ENCODE measurements at regions not wholly inside any gene's neighbourhood (a gene's known extent, or its start where the extent isn't known, plus 50 kb on each side); places are given as distances from the start of the nearest gene placed in this dataset.

DNA sequence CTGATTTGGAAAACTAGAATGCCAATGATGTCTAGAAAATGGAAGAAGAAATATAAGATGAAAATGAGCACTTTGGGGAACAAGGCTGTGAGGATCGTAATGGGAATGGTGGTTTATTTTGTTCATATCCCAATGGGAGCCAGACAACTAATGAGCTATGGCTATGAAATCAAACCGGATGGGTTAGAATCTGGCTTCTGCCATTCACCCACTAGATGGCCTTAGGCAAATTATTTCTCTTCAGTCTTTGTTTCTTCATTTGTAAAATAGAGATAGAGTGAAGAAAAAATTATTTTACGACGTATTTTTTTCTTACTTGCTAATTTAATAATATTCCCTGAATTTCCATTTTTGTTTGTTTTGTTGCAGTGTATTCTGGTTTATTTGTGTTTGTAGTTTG lies 572.1 kb upstream of the IGFBP3 start:
- no peak for DNase-seq (ENCODE audit: low spot score in 2 of 2)
- no peak for FAIRE-seq

DNA sequence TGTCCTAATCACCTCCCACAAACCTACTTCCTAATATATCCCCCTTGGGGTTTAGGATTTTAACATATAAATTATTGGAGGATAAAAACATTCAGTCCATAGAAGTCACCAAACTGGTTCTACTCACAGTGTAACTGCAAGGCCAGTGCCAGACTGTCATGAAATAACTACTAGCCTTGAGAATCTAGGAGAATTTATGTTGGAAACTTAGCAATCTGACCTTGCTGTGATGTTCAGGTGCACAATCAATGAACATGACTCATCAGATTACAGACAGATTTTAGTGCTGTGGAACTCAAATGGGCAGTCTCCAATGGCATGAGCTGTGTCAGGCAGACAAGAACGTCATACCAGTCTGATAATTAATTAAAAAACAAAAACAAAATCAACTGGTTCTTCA lies 571.4 kb upstream of the IGFBP3 start:
- FAIRE-seq (no peak), DNase-seq (ENCODE audit: low spot score in 2 of 2) (no peak)

DNA sequence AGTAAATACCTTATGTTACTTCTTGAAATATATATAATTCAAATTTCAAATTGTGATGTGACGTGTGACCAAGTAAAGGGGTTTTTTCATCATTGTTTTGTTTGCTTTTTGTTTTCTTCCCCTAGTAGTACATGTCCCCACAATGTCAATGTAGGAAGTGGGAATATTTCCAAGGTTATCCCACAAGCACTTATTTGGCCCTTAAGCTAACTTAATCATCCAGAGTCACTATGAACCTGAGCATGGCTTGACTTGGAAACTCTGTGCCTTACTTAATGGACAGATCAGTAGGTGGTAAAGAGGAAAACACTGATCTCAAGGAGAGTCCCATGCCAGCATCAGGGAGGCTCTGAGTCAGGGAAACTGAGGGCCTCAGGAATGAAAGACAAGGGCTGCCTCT lies 569.3 kb upstream of the IGFBP3 start:
- DNase-seq (ENCODE audit: low spot score in 2 of 2) (no peak), FAIRE-seq (no peak)

DNA sequence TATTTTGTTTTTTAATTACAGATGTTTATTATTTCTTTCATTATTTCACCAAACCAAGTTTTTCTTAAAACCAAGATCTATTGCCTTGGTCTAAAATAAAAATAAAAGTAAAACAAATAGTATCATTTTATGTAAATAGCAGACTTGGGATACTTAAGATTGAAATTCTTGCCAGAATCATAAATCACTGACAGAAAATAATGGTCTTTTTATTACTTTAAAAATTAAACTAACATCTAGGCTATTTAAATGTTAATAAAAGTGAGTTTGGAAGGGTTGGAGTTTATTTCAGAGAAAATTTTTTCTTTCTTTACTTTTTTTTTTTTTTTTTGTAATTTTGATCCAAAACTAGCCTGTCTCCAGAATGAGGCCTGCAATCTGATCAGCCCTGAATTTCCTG lies 568.0 kb upstream of the IGFBP3 start:
- FAIRE-seq (peak; percentile 6), DNase-seq (ENCODE audit: low spot score in 2 of 2) (no peak)

DNA sequence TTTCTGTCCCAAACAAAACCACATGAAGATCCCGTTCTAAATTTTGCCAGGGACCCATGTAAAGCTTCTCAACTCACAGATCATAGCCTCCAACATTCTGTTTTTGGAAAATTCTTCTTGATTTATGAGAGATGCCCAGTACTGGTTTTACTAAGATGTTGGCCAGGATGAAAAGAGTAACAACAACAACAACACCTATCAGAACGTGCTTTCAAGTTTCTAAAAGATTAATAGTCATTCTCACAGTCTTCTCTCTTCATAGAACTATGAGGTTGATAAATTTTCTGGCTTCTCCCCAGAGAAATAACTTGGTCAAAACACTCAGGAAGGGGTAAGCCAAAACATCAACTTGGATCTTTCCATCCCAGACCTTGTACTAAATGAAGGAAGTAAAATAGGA lies 567.5 kb upstream of the IGFBP3 start:
- DNase-seq (ENCODE audit: low spot score in 2 of 2): no peak
- FAIRE-seq: no peak

DNA sequence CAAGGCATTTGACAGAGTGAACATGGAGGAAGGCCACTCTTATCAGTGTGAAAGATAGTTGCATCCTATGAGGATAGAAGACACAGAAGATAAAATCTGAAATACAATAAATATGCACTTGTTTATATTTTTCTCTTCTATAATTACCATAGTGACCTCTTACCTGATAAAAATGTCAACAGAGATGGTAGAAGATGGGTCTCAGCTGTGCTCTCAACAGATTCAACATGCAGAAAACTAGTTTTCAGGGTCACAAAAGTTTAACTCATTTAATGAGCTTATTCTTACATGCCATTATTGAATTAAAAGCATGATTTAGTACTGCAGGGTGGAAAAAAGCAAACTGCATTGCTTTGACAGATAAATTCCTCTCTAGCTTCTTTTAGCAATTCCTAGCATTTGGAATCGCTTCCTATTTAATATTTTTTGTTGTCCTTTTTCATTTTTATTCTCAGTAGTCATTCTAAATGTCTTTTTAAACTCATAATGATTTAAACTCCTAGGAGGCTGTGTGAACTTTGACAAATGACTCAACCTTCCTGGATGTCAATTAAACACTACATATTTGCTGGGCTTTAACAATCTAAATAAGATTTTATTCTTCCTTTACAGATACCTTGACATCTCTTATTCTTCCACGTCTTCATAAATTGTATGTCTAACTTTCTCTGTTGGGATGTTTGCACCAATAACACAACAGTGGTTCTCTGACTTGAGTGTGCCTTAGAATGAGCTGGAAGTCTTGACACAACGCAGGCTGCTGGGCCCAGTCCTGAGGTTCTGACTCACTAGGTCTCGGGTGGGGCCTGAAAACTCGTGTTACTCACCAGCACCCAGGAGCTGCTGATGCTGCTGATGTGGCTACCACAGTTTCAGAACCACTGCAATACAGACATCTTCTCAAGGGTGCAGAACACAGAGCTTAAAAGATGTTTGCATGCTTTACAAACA lies 565.5 kb upstream of the IGFBP3 start:
- no peak for DNase-seq (ENCODE audit: low spot score in 2 of 2)
- FAIRE-seq: no peak

DNA sequence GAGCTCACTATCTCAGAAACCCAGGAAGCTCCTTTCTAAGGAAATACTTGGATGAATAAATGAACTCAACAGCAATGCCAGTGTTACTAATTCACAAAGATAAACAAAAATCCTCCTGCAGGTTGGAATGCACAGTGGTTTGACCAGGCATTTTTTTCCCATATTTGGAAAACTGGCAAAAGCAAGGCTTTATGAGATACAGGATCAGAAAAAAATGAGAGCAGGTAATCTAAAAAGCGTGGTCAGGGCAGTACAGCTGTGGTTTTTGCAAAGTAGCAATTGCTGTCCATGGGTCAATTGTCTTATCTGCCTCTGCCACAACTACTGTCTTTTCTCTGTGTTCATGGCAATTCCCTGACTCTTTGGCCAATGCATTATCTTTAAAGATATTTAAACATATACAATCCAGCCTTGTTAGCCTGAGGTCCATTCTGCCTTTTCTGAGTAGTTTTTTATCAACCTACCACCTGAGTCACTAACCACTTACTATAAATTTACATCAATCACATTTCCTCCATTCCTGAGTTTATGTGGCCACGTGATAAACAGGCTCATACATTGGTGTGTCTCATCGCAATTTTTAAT lies 564.5 kb upstream of the IGFBP3 start:
- FAIRE-seq: no peak

DNA sequence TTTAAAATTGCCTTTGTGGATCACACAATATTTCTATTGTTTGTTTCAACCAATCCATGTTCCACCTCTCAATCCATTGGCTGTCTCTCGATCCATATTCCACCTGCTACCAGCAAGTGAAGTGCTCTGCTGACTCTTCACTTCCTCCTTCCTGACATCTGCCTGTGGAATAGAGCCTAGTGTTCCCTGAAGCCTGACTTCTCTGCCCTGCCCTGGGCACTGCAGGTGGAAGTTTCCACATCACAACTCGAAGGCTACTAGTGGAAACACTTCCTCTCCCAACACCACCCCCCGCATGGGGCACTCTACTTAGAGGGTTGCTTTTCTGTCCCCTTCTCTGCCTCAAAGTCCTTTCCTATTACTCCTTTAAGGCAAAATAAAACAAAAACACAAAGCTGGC lies 563.8 kb upstream of the IGFBP3 start:
- no peak for FAIRE-seq
- DNase-seq (ENCODE audit: low spot score in 2 of 2): no peak

More for the DNA sequence above, 564.5 kb upstream of the IGFBP3 start:
- no peak for DNase-seq (ENCODE audit: low spot score in 2 of 2)

DNA sequence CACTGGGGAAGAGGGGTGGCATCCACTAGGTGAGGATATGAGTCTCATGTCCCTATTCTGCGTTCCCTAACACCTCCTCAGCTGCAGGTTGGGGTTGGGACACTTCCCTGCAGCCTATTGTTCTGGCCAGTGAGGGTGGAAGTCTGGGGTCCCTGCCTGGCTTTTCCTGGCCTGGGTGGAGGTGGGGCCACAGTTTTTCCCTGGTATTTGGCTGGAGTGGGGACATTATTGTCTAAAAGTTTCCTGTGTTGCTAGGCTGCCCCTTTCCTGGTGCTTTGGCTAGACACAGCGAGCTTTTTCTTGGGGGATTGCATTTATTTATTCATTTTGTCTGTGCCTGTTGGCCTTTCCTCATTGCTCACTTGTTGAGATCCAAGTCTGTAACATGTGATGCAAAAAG lies 559.5 kb upstream of the IGFBP3 start:
- DNase-seq (ENCODE audit: low spot score in 2 of 2) (no peak), FAIRE-seq (no peak)

DNA sequence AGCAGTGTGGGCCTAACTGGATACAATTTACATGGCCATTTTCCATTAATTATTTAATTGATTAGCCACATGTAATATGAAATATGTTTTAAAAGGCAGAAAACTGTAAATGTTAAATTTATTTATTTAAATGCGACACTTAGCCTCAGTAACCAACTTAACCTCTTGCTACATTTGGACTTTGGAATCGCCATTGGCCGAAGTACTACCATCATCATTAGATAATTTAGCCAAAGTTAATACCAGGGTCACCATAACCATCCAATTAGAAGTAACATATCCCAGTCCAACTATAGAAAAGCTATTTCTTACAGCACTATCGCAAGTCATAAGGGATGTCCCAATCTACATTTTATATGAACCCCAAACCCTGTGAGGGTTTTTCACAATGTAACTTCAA lies 558.6 kb upstream of the IGFBP3 start:
- FAIRE-seq: no peak
- no peak for DNase-seq (ENCODE audit: low spot score in 2 of 2)

DNA sequence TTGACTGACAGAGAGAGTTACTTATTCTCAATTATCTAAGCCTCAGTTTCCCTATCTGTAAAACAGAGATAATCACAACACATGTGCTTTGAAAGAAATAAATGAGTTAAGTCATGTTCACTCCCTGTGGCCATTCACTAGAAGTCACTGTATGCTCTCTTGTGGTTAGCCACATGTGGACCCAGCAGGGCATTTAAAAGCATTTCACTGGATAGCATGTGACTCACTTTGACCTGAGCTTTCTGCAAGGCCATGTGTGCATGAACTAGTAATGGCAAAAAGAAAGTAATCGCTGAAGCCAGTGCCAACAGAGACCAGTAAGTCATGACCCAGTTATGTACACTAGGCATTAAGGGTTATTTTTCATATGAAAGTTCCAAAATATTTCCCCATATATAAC lies 557.0 kb upstream of the IGFBP3 start:
- no peak for FAIRE-seq
- no peak for DNase-seq (ENCODE audit: low spot score in 2 of 2)

DNA sequence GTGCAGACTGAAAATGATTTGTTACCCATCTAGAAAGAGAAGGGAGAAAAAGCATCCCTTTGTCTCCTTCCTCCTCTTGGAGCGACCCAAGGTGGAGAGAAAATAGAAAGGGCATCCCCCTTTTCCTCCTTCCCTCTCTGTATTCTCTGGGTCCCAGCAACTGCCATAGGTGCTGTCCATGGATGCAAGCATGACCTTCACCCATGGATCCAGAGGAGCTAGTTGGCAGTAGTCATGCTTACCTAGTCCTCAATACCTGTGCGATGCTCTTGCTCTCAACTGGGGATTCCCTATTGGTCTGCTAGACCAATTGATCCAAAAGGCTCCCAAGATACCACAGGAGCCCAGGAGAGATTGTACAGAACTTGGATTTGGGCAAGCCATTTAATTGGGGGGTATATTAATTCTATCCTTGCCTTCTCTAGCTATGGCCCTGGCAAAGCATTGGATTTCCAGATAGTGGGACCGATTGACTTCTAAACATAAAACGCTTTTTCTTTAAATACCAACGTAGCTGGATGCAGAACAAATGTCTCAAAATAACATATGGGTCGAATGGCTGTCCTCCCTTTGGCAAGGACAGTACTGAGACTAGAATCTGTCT lies 547.8 kb upstream of the IGFBP3 start:
- no peak for FAIRE-seq

DNA sequence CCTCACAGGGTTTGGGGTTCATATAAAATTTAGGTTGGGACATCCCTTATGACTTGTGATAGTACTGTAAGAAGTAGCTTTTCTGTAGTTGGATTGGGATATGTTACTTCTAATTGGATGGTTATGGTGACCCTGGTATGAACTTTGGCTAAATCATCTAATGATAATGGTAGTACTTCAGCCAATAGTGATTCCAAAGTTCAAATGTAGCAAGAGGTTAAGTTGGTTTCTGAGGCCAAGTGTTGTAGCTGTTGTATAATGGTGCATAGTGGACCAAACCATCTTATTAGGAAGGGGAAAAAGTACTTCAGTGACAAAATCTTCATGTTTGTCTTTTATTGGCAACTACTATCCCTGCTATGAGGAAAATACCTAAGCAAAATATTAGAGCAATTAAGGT lies 542.1 kb upstream of the IGFBP3 start:
- no peak for FAIRE-seq
- no peak for DNase-seq (ENCODE audit: low spot score in 2 of 2)

More for the DNA sequence above, 547.8 kb upstream of the IGFBP3 start:
- DNase-seq (ENCODE audit: low spot score in 2 of 2): no peak

DNA sequence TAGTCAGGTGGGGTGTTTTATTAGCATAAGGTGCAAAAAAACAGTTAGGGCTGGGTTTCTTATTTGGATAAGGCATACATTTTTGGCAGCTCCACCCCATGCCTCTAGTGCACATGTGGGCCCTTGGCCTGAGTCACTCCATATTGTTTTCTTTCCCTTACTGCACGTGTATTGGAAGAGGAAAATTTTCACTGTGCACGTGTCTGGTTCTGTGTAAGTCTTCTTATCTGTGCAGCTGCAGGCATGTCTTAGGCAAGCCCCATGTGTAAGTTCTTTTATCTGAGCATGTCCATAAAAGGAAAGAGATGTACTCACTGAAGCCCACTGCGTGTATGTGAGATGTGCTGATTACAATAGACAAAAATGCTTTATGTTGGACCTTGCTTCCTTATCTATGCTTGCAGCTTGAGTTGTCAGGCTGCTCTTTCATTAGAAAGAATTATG lies 540.3 kb upstream of the IGFBP3 start:
- FAIRE-seq: no peak
- no peak for DNase-seq (ENCODE audit: low spot score in 2 of 2)

DNA sequence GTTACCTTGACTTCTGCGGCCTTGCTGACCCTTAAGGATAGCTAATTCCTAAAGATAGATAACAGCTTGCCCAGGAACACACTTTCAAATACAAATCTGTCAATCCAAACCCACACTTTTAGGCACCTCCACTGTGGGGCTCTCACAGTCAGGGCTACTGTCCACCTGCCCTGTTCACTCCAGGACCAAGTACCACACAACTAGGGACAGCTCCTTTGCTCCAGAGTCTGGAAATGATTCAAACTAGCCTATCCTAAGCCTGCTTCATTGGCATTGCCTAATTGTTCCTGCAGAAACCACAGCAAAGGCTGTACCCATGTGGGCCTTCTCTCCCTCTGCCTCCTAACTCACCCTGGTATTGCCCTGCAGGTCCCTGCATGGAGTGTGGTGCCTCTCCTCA lies 538.9 kb upstream of the IGFBP3 start:
- DNase-seq (ENCODE audit: low spot score in 2 of 2) (no peak), FAIRE-seq (no peak)

DNA sequence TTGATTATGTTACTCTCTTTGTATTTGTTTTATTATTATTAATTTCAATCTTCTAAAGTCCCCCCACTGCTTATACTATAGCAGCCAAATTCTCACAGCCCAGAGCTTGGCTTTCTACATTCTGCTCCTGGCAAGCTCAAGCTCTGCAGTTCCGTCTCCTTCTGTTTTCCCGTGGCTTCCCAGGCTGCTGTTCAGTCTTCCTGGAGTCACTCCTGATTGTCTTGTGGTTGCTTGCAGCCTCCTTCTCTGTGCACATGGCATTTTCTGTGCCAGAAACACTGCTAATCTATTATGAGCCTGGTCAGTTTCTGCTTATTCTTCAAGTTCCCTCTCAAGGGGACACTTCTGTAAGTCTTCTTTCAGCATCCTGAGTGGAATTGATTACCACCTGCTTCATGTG lies 533.7 kb upstream of the IGFBP3 start:
- FAIRE-seq (no peak), DNase-seq (ENCODE audit: low spot score in 2 of 2) (no peak)

DNA sequence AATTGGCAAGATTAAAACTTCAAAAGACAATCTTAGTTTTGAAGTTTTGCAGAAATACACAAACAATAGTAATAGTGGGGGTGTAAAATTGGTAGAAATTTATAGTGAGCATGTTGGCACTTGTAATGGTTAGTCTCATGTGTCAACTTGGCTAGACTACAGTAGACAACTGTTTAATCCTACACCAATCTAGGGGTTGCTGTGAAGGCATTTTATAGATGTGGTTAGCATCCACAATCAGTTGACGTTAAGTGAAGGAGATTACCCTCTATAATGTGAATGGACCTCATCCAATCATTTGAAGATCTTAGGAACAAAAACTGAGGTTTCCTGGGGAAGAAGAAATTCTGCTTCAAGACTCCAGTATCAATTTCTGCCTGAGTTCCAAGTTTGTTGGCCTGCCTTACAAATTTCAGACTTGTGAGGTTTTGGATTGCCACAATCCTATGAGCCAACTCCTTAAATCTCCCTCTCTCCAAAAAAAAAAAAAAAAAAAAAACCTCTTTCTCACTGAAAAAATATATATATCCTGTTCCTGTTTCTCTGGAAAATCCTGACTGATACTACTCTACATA lies 531.6 kb upstream of the IGFBP3 start:
- DNase-seq (ENCODE audit: low spot score in 2 of 2) (no peak), FAIRE-seq (no peak)

DNA sequence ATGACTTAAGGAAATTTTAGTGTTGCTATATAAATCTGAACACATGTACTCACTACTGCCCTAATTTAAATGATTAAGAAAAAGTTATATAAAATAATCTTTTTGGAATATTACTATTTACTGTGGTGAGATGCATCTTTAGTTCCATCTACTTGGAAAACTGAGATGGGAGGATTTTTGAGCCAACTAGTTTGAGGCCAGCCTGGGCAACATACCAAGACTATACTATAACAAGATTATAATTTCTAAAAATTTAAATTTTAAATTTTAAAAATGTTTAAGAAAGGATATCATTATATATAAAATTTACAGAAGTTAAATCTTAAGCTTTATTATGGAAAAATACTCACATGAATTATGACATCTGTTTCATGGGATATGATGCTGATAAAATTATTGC lies 530.8 kb upstream of the IGFBP3 start:
- DNase-seq (ENCODE audit: low spot score in 2 of 2) (no peak), FAIRE-seq (no peak)

DNA sequence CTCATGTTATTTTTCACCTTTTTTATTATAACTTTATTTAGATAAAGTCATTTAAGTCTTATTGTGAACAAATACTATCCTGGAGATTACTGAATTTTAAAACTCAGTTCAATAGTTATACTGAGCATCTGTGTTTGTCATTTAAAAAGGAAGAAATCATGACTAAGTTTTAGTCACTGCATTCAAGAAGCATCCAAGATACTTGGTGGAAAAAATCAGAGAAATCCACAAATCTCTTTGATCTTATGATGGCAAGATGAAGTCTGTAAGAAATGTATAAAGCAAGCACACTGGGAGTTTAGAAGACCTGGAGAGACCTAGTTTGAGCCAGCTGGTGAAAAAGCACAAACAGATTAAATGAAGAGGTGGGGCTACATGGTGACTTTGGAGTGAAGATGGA lies 529.8 kb upstream of the IGFBP3 start:
- no peak for DNase-seq (ENCODE audit: low spot score in 2 of 2)

DNA sequence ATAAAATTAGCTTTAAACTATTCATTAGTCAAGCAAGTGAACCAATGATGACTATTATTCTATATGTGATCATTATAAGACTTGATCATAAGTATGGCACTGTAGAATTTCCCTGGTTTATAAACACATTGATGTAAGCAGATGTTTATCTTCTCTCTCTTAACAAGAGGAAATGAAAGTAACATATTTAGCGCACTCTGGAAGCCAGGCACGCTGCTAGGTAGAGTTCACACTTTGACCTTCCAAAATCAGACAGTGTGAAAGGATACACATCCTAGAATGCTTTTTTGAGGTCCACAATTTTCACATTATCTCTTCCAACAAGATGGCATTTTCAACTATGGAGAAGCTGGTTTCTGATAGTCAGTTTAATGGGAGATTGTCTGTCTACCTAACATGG lies 529.4 kb upstream of the IGFBP3 start:
- no peak for FAIRE-seq

More for the DNA sequence above, 529.8 kb upstream of the IGFBP3 start:
- no peak for FAIRE-seq

DNA sequence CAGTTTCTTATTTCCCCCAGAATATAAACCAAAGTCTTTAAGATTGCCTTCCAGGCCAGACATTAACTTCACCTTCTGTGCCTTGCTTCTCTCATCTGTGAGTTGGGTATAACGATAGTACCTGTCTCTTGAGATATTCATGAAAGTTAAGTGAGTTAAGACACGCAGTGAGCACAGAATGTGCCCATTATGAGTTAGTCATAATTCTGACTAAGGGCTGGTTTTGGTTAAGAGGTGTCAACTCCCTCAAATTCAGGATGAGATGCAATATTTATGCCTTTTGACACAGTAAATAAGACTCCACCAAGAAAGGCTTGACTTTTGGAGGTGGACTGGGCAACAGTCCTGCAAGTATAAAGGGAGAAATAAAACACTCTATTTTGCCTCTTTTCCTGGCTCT lies 528.7 kb upstream of the IGFBP3 start:
- FAIRE-seq: no peak
- no peak for DNase-seq (ENCODE audit: low spot score in 2 of 2)

More for the DNA sequence above, 529.4 kb upstream of the IGFBP3 start:
- DNase-seq (ENCODE audit: low spot score in 2 of 2): no peak

Measured in frontal cortex (tissue), 3 donors.